Sigmoid colon (tissue), 6 donors: ENCODE measurements at regions not wholly inside any gene's neighbourhood (a gene's known extent, or its start where the extent isn't known, plus 50 kb on each side); places are given as distances from the start of the nearest gene placed in this dataset.

ENCODE experiments used
- DNase-seq: peaks from one replicate; pipeline ENCODE4 v3.0.0-alpha.2; 2019
- H3K27ac ChIP-seq, 4 donors: fragments of 200-600 bp; sonication (generic); one replicate each; pipeline ENCODE4 v1.5.1; 2016 to 2019; ENCODE audit warnings: mild to moderate bottlenecking in 1 of 4
- H3K27me3 ChIP-seq, 3 donors: fragments of 200-600 bp; sonication (generic); one replicate each; pipeline ENCODE4 v1.5.1; 2019; ENCODE audit warnings: mild to moderate bottlenecking in 1 of 3
- H3K36me3 ChIP-seq, 4 donors: fragments of 200-600 bp; sonication (generic); one replicate each; pipeline ENCODE4 v1.5.1; 2016 to 2019
- H3K4me1 ChIP-seq, 4 donors: fragments of 200-600 bp; sonication (generic); one replicate each; pipeline ENCODE4 v1.5.1; 2017 to 2019
- H3K4me3 ChIP-seq, 4 donors: fragments of 200-600 bp; sonication (generic); one replicate each; pipeline ENCODE4 v1.5.1; 2017 to 2019; ENCODE audit warnings: mild to moderate bottlenecking in 2 of 4, moderate library complexity in 1 of 4
- H3K9me3 ChIP-seq, 4 donors: fragments of 200-600 bp in 3 of 4; sonication (generic) in 3 of 4; one replicate each; pipeline versions ENCODE4 v1.5.1 to v1.6.1; 2013 to 2019
- CTCF ChIP-seq, 4 experiments: fragments of 450-650 bp in 3 of 4; fragments of 200-600 bp in 1 of 4; IDR thresholded peaks; one replicate each; pipeline ENCODE4 v1.5.1; 2016 to 2019; ENCODE audit warnings: antibody characterized with exemption in 4 of 4, mild to moderate bottlenecking in 3 of 4, moderate library complexity in 2 of 4
- EP300 ChIP-seq, 4 donors: sonication (generic); formaldehyde crosslinking; IDR thresholded peaks; one replicate each; pipeline ENCODE4 v1.6.1; 2017; ENCODE audit warnings: antibody characterized with exemption in 4 of 4
- POLR2A ChIP-seq, 2 donors: fragments of 450-650 bp; IDR thresholded peaks; one replicate each; pipeline ENCODE4 v1.6.1; 2016; ENCODE audit warnings: antibody characterized with exemption in 2 of 2, mild to moderate bottlenecking in 2 of 2, moderate library complexity in 2 of 2
- POLR2AphosphoS5 ChIP-seq, 4 donors: sonication (generic); formaldehyde crosslinking; IDR thresholded peaks; one replicate each; pipeline ENCODE4 v1.6.1; 2017; ENCODE audit warnings: antibody characterized with exemption in 4 of 4
- WGBS, 2 donors: extraction: QIAGEN DNeasy Blood & Tissue Kit; methylation state at CpG; one replicate each; pipeline ENCODE4 v1.1.7; 2013; 5-methylcytosine and 5-hydroxymethylcytosine counted together
- intact Hi-C: fragments of 100-400 bp; cut with DNase I; formaldehyde crosslinking; loops from one replicate; pipeline ENCODE4 v1.15.1; 2023
- donor health status: healthy with polysubstance abuse.
- donor health status: healthy.

- H3K27me3 ChIP-seq, result no peaks in the 10 kb centered on the region
- H3K9me3 ChIP-seq, result no peaks in the 10 kb centered on the region
- H3K4me3 ChIP-seq, result no peak overlapping the region
- 59 to 74% methylated on average over 5 of the region's 5 CpGs for WGBS, 2 donors
- intact Hi-C loops, result no loop called here
- H3K4me1 ChIP-seq, result no peaks in the 10 kb centered on the region
- DNase-seq, result no peak
- TF ChIP-seq CTCF (IDR thresholded peaks at IDR 0.05), result no peak
- TF ChIP-seq EP300 (IDR thresholded peaks at IDR 0.05), result no peak
- no peak overlapping the region for H3K27ac ChIP-seq
- no peaks in the 10 kb centered on the region for H3K36me3 ChIP-seq
Measured at GRCh38 chr6:10170816-10171215, 244.1 kb downstream of the TFAP2A start.

GRCh38 chr6:10166031-10166430 lies 248.8 kb downstream of the TFAP2A start:
- WGBS, 2 donors, result 89 to 90% methylated on average over 5 of the region's 5 CpGs
- TF ChIP-seq POLR2AphosphoS5 (IDR thresholded peaks at IDR 0.05), result no peak
- TF ChIP-seq EP300 (IDR thresholded peaks at IDR 0.05), result no peak
- no peak for TF ChIP-seq CTCF (IDR thresholded peaks at IDR 0.05)
- TF ChIP-seq POLR2A (IDR thresholded peaks at IDR 0.05), result no peak
- no peak for DNase-seq
- no peaks in the 10 kb centered on the region for H3K27me3 ChIP-seq
- no peak overlapping the region for H3K27ac ChIP-seq
- H3K36me3 ChIP-seq, result no peaks in the 10 kb centered on the region
- H3K4me3 ChIP-seq, result no peak overlapping the region
- H3K4me1 ChIP-seq, result no peaks in the 10 kb centered on the region
- no peaks in the 10 kb centered on the region for H3K9me3 ChIP-seq
- intact Hi-C loops, result no loop called here

GRCh38 chr6:10163203-10163962 lies 251.5 kb downstream of the TFAP2A start:
- TF ChIP-seq CTCF (IDR thresholded peaks at IDR 0.05) (no peak), EP300 (IDR thresholded peaks at IDR 0.05) (no peak), POLR2AphosphoS5 (IDR thresholded peaks at IDR 0.05) (no peak), POLR2A (IDR thresholded peaks at IDR 0.05) (no peak)
- Histone ChIP-seq H3K4me1 (no peaks in the 10 kb centered on the region), H3K4me3 (no peak overlapping the region), H3K27me3 (no peaks in the 10 kb centered on the region), H3K9me3 (no peaks in the 10 kb centered on the region), H3K36me3 (no peaks in the 10 kb centered on the region), H3K27ac (no peak overlapping the region)
- 39 to 57% methylated on average over 14 of the region's 14 CpGs for WGBS, 2 donors
- no peak for DNase-seq
- intact Hi-C loops, result no loop called here

- Histone ChIP-seq H3K9me3 (no peaks in the 10 kb centered on the region), H3K27ac (no peak overlapping the region), H3K4me3 (no peak overlapping the region), H3K27me3 (no peaks in the 10 kb centered on the region), H3K4me1 (no peaks in the 10 kb centered on the region), H3K36me3 (no peaks in the 10 kb centered on the region)
- intact Hi-C loops, result no loop called here
- TF ChIP-seq CTCF (IDR thresholded peaks at IDR 0.05) (no peak), EP300 (IDR thresholded peaks at IDR 0.05) (no peak), POLR2A (IDR thresholded peaks at IDR 0.05) (no peak), POLR2AphosphoS5 (IDR thresholded peaks at IDR 0.05) (no peak)
- WGBS, 2 donors, result 90 to 91% methylated on average over 4 of the region's 4 CpGs
- no peak for DNase-seq
Measured at GRCh38 chr6:10156875-10157274, 258.0 kb downstream of the TFAP2A start.

GRCh38 chr6:10154251-10154650 lies 260.6 kb downstream of the TFAP2A start:
- no peak overlapping the region for H3K4me3 ChIP-seq
- no peaks in the 10 kb centered on the region for H3K36me3 ChIP-seq
- no peak for TF ChIP-seq POLR2A (IDR thresholded peaks at IDR 0.05)
- TF ChIP-seq CTCF (IDR thresholded peaks at IDR 0.05), result no peak
- TF ChIP-seq POLR2AphosphoS5 (IDR thresholded peaks at IDR 0.05), result no peak
- TF ChIP-seq EP300 (IDR thresholded peaks at IDR 0.05), result no peak
- no peaks in the 10 kb centered on the region for H3K27me3 ChIP-seq
- no peaks in the 10 kb centered on the region for H3K9me3 ChIP-seq
- DNase-seq, result no peak
- intact Hi-C loops, result no loop called here
- H3K27ac ChIP-seq, result no peak overlapping the region
- H3K4me1 ChIP-seq, result no peaks in the 10 kb centered on the region
